Upper lobe of left lung (tissue), 6 donors: ENCODE measurements at regions not wholly inside any gene's neighbourhood (a gene's known extent, or its start where the extent isn't known, plus 50 kb on each side); places are given as distances from the start of the nearest gene placed in this dataset.
"Not testable (repeated sequence)": the region's sequence is repeated elsewhere in the genome, so short reads cannot be mapped to it uniquely, and the experiment has no call there.

ENCODE experiments used
- ATAC-seq, 2 donors: fragments of 200-7000 bp; cut with Tn5 transposase; one replicate each; pipeline ENCODE4 v1.9.1; 2022; ENCODE audit warnings: mild to moderate bottlenecking in 2 of 2, moderate library complexity in 2 of 2; ENCODE audit not compliant: low FRiP score in 2 of 2
- DNase-seq, 2 donors: peaks; one replicate each; pipeline ENCODE4 v3.0.0-alpha.2; 2019 to 2020
- H3K27ac ChIP-seq, 4 donors: fragments of 200-600 bp; sonication (generic); one replicate each; pipeline ENCODE4 v1.5.1; 2016 to 2019
- H3K27me3 ChIP-seq, 4 donors: fragments of 200-600 bp; sonication (generic); one replicate each; pipeline ENCODE4 v1.5.1; 2017 to 2019
- H3K36me3 ChIP-seq, 4 donors: fragments of 200-600 bp; sonication (generic); one replicate each; pipeline ENCODE4 v1.5.1; 2016 to 2019
- H3K4me1 ChIP-seq, 4 donors: fragments of 200-600 bp; sonication (generic); one replicate each; pipeline ENCODE4 v1.5.1; 2018 to 2019
- H3K4me3 ChIP-seq, 4 donors: fragments of 200-600 bp; sonication (generic); one replicate each; pipeline ENCODE4 v1.5.1; 2017 to 2019; ENCODE audit warnings: mild to moderate bottlenecking in 2 of 4, moderate library complexity in 1 of 4
- H3K9me3 ChIP-seq, 4 donors: fragments of 200-600 bp; sonication (generic); one replicate each; pipeline ENCODE4 v1.5.1; 2018 to 2019
- CTCF ChIP-seq, 6 experiments: fragments of 450-650 bp in 4 of 6; fragments of 200-600 bp in 2 of 6; sonication (generic) in 2 of 6; IDR thresholded peaks; one replicate each; pipeline ENCODE4 v1.5.1; 2016 to 2019; ENCODE audit warnings: antibody characterized with exemption in 6 of 6
- EP300 ChIP-seq, 4 donors: sonication (generic); formaldehyde crosslinking; IDR thresholded peaks; one replicate each; pipeline ENCODE4 v1.5.1; 2017; ENCODE audit warnings: antibody characterized with exemption in 4 of 4, control low read depth in 2 of 4
- POLR2A ChIP-seq, 4 donors: fragments of 450-650 bp; IDR thresholded peaks; one replicate each; pipeline ENCODE4 v1.5.1; 2016 to 2017; ENCODE audit warnings: antibody characterized with exemption in 4 of 4, mild to moderate bottlenecking in 2 of 4
- POLR2AphosphoS5 ChIP-seq, 2 donors: sonication (generic); formaldehyde crosslinking; IDR thresholded peaks; one replicate each; pipeline ENCODE4 v1.5.1; 2017; ENCODE audit warnings: antibody characterized with exemption in 2 of 2
- WGBS, 2 donors: methylation state at CpG; one replicate each; pipeline ENCODE4 v1.1.5; 2017 to 2018; 5-methylcytosine and 5-hydroxymethylcytosine counted together
- donor health status: DM: no; HTN: no; CAD: no; lungs with moderate emphysema.
- donor health status: DM: no; HTN: yes; CAD: no; lungs with severe emphysema.

GRCh38 chr3:26132942-26133341 lies 343.1 kb downstream of the OXSM start:
- no peak overlapping the region for H3K4me3 ChIP-seq

DNA sequence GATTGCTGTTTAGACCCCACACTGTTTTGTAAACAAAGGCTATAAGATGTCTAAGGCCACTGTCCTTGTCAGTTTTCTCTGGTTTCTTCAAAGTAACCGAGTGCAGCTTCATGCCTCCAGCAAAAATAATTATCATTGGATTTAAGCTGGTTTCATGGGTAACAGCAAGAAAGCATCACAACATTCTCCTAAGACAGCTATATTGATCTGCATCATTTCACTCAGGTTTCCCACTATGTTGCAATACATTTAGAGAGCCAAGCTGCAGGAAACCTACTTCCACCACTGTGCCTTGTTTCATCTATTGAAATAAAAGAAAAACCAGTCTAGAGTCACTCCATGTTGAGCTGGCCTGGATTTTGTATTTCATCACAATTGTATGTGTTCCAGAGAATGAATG lies 351.4 kb downstream of the OXSM start:
- H3K4me3 ChIP-seq: no peak overlapping the region

More at GRCh38 chr3:26132942-26133341, 343.1 kb downstream of the OXSM start:
- TF ChIP-seq POLR2A (IDR thresholded peaks at IDR 0.05) (no peak), CTCF (IDR thresholded peaks at IDR 0.05) (no peak), EP300 (IDR thresholded peaks at IDR 0.05) (no peak), POLR2AphosphoS5 (IDR thresholded peaks at IDR 0.05) (no peak)
- no peaks in the 10 kb centered on the region for H3K4me1 ChIP-seq
- peaks cover 0 to 7% (median 2%) of the 10 kb centered on the region in 4 donors for H3K9me3 ChIP-seq
- H3K36me3 ChIP-seq: no peaks in the 10 kb centered on the region
- no peak overlapping the region for H3K27ac ChIP-seq
- no peaks in the 10 kb centered on the region for H3K27me3 ChIP-seq
- DNase-seq (no peak), ATAC-seq (no peak)

GRCh38 chr3:26145769-26146168 lies 355.9 kb downstream of the OXSM start:
- WGBS, 2 donors: 75% methylated on average over 3 of the region's 3 CpGs
- Histone ChIP-seq H3K9me3 (peaks cover 0 to under 1% (median 0%) of the 10 kb centered on the region in 4 donors), H3K36me3 (no peaks in the 10 kb centered on the region), H3K27ac (no peak overlapping the region), H3K27me3 (no peaks in the 10 kb centered on the region), H3K4me3 (no peak overlapping the region), H3K4me1 (no peaks in the 10 kb centered on the region)
- ATAC-seq: no peak
- no peak for DNase-seq
- TF ChIP-seq EP300 (IDR thresholded peaks at IDR 0.05) (no peak), CTCF (IDR thresholded peaks at IDR 0.05) (no peak), POLR2A (IDR thresholded peaks at IDR 0.05) (no peak), POLR2AphosphoS5 (IDR thresholded peaks at IDR 0.05) (no peak)

More for the DNA sequence above, 351.4 kb downstream of the OXSM start:
- Histone ChIP-seq H3K27me3 (no peaks in the 10 kb centered on the region), H3K36me3 (no peaks in the 10 kb centered on the region), H3K27ac (no peak overlapping the region), H3K4me1 (no peaks in the 10 kb centered on the region), H3K9me3 (peaks cover 0 to 19% (median 0%) of the 10 kb centered on the region in 4 donors)
- 86 to 88% methylated on average over 1 of the region's 1 CpG for WGBS, 2 donors
- no peak for DNase-seq
- no peak for TF ChIP-seq CTCF (IDR thresholded peaks at IDR 0.05)
- TF ChIP-seq POLR2A (IDR thresholded peaks at IDR 0.05): no peak
- TF ChIP-seq EP300 (IDR thresholded peaks at IDR 0.05): no peak
- no peak for TF ChIP-seq POLR2AphosphoS5 (IDR thresholded peaks at IDR 0.05)
- ATAC-seq: no peak

- not testable (repeated sequence) for H3K4me1 ChIP-seq, H3K27ac ChIP-seq, H3K27me3 ChIP-seq, DNase-seq, ATAC-seq, H3K9me3 ChIP-seq, H3K4me3 ChIP-seq, H3K36me3 ChIP-seq
- WGBS, 2 donors: 89 to 95% methylated on average over 4 of the region's 4 CpGs
Observed at GRCh38 chr3:26157428-26157827, 367.5 kb downstream of the OXSM start.

GRCh38 chr3:26171006-26171405 lies 381.1 kb downstream of the OXSM start:
- H3K36me3 ChIP-seq: no peaks in the 10 kb centered on the region
- H3K4me3 ChIP-seq: no peak overlapping the region
- H3K27ac ChIP-seq: no peak overlapping the region
- H3K27me3 ChIP-seq: no peaks in the 10 kb centered on the region
- no peak for TF ChIP-seq POLR2AphosphoS5 (IDR thresholded peaks at IDR 0.05)
- no peak for TF ChIP-seq EP300 (IDR thresholded peaks at IDR 0.05)
- no peak for TF ChIP-seq POLR2A (IDR thresholded peaks at IDR 0.05)
- no peak for TF ChIP-seq CTCF (IDR thresholded peaks at IDR 0.05)
- DNase-seq (no peak), ATAC-seq (no peak)
- H3K4me1 ChIP-seq: no peaks in the 10 kb centered on the region
- peaks cover 0 to 5% (median 3%) of the 10 kb centered on the region in 4 donors for H3K9me3 ChIP-seq
